ENCODE measurements at regions not wholly inside any gene's neighbourhood (a gene's known extent, or its start where the extent isn't known, plus 50 kb on each side); places are given as distances from the start of the nearest gene placed in this dataset.

DNA sequence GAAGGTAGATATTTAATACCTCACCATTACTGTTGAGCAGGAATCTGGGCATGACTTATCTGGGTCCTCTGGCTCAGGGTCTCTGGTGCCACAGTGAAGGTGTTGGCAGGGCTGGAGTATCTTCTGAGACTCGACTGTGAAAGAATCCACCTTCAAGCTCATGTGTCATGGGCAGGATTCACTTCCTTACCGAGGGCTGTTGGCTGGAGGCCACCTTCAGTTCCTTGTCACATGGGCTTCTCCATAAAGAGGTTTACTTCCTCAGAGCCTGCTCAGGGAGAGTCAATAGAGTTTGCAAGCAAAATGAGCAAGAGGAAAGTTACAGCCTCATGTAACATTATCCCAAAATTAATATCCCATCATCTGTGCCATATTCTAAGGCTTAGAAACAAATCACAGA lies 459.5 kb downstream of the NR2F2 start:
- Histone ChIP-seq H3K79me2 (ENCODE audit: control insufficient read depth, insufficient read depth, low read length) (no peaks in the 10 kb centered on the region), H3K27me3 (ENCODE audit: control insufficient read depth, extremely low read depth, insufficient read depth, low read length) (no peaks in the 10 kb centered on the region), H3K4me1 (ENCODE audit: control insufficient read depth, extremely low read depth, insufficient read depth, low read length) (no peaks in the 10 kb centered on the region), H3K9ac (ENCODE audit: control insufficient read depth, extremely low read depth, insufficient read depth, low read length) (no peak overlapping the region), H3K4me2 (ENCODE audit: control insufficient read depth, extremely low read depth, insufficient read depth, low read depth, low read length) (no peak overlapping the region), H3K27ac (ENCODE audit: control insufficient read depth, insufficient read depth, low read length) (no peak overlapping the region), H3K9me3 (ENCODE audit: control insufficient read depth, low read depth, low read length) (no peaks in the 10 kb centered on the region), H3K9me1 (ENCODE audit: control insufficient read depth, extremely low read depth, insufficient read depth, low read length) (no peaks in the 10 kb centered on the region), H2AFZ (ENCODE audit: control insufficient read depth, low read length) (no peak overlapping the region), H4K20me1 (ENCODE audit: control insufficient read depth, extremely low read depth, insufficient read depth, low read length) (no peaks in the 10 kb centered on the region), H3K36me3 (ENCODE audit: control insufficient read depth in 2 of 2, extremely low read depth in 1 of 2, insufficient read depth in 2 of 2, low read length in 2 of 2) (no peaks in the 10 kb centered on the region), H3K4me3 (ENCODE audit: control insufficient read depth in 2 of 3, extremely low read depth in 1 of 3, insufficient read depth in 2 of 3, low read depth in 1 of 3, low read length in 3 of 3) (no peak overlapping the region)
- TF ChIP-seq EZH2 (IDR thresholded peaks at IDR 0.05; ENCODE audit: low read length): no peak
- TF ChIP-seq, protein P1, sequence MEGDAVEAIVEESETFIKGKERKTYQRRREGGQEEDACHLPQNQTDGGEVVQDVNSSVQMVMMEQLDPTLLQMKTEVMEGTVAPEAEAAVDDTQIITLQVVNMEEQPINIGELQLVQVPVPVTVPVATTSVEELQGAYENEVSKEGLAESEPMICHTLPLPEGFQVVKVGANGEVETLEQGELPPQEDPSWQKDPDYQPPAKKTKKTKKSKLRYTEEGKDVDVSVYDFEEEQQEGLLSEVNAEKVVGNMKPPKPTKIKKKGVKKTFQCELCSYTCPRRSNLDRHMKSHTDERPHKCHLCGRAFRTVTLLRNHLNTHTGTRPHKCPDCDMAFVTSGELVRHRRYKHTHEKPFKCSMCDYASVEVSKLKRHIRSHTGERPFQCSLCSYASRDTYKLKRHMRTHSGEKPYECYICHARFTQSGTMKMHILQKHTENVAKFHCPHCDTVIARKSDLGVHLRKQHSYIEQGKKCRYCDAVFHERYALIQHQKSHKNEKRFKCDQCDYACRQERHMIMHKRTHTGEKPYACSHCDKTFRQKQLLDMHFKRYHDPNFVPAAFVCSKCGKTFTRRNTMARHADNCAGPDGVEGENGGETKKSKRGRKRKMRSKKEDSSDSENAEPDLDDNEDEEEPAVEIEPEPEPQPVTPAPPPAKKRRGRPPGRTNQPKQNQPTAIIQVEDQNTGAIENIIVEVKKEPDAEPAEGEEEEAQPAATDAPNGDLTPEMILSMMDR (optimal IDR thresholded peaks at IDR 0.05 in 1 of 3, IDR thresholded peaks at IDR 0.05 in 1 of 3, conservative IDR thresholded peaks at IDR 0.05 in 1 of 3; ENCODE audit: extremely low read depth in 1 of 3, insufficient read depth in 2 of 3, low read length in 3 of 3): no peak
- DNase-seq (ENCODE audit: low read depth, low spot score) (no peak), FAIRE-seq (no peak)
- dilution Hi-C loops (cut with MboI; ENCODE audit: extremely low pct_ligation_motif_present, low sequenced_read_pairs): no loop called here

DNA sequence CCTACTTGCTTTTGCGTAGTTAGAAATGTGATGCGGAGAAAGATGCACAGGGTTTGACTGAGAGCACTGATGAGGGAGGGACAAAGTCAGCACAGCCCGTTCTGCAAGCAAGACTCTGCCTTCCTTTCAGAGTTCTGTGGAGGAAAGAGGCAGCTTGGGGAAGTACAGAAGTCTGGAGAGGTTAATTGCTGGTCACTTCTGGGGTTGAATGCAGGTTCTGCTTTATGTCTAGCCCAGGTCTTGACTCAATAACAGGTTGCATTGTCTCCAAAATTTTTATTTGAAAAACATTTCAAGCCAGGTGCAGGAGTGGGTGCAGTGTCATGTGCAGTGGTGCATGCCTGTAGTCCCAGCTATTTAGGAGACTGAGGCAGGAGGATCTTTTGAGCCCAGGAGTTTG lies 461.7 kb downstream of the NR2F2 start:
- H3K79me2 ChIP-seq (ENCODE audit: control insufficient read depth, insufficient read depth, low read length): no peaks in the 10 kb centered on the region
- H3K9me3 ChIP-seq (ENCODE audit: control insufficient read depth, low read depth, low read length): no peaks in the 10 kb centered on the region
- H3K27ac ChIP-seq (ENCODE audit: control insufficient read depth, insufficient read depth, low read length): no peak overlapping the region
- H4K20me1 ChIP-seq (ENCODE audit: control insufficient read depth, extremely low read depth, insufficient read depth, low read length): no peaks in the 10 kb centered on the region
- DNase-seq (ENCODE audit: low read depth, low spot score): no peak
- no peak overlapping the region for H3K9ac ChIP-seq (ENCODE audit: control insufficient read depth, extremely low read depth, insufficient read depth, low read length)
- no peaks in the 10 kb centered on the region for H3K27me3 ChIP-seq (ENCODE audit: control insufficient read depth, extremely low read depth, insufficient read depth, low read length)
- H3K4me2 ChIP-seq (ENCODE audit: control insufficient read depth, extremely low read depth, insufficient read depth, low read depth, low read length): no peak overlapping the region
- no peak for FAIRE-seq
- H3K36me3 ChIP-seq (ENCODE audit: control insufficient read depth in 2 of 2, extremely low read depth in 1 of 2, insufficient read depth in 2 of 2, low read length in 2 of 2): no peaks in the 10 kb centered on the region
- no peak for TF ChIP-seq EZH2 (IDR thresholded peaks at IDR 0.05; ENCODE audit: low read length)
- TF ChIP-seq, protein P1 (optimal IDR thresholded peaks at IDR 0.05 in 1 of 3, IDR thresholded peaks at IDR 0.05 in 1 of 3, conservative IDR thresholded peaks at IDR 0.05 in 1 of 3; ENCODE audit: extremely low read depth in 1 of 3, insufficient read depth in 2 of 3, low read length in 3 of 3): no peak
- no peaks in the 10 kb centered on the region for H3K9me1 ChIP-seq (ENCODE audit: control insufficient read depth, extremely low read depth, insufficient read depth, low read length)
- H3K4me3 ChIP-seq (ENCODE audit: control insufficient read depth in 2 of 3, extremely low read depth in 1 of 3, insufficient read depth in 2 of 3, low read depth in 1 of 3, low read length in 3 of 3): no peak overlapping the region
- dilution Hi-C loops (cut with MboI; ENCODE audit: extremely low pct_ligation_motif_present, low sequenced_read_pairs): no loop called here
- H2AFZ ChIP-seq (ENCODE audit: control insufficient read depth, low read length): no peak overlapping the region
- H3K4me1 ChIP-seq (ENCODE audit: control insufficient read depth, extremely low read depth, insufficient read depth, low read length): no peaks in the 10 kb centered on the region
